DMS53 (cell line): ENCODE measurements at regions not wholly inside any gene's neighbourhood (a gene's known extent, or its start where the extent isn't known, plus 50 kb on each side); places are given as distances from the start of the nearest gene placed in this dataset.

ENCODE experiments used
- DNase-seq: peaks from one replicate; lab custom pipeline; 2025; lab: John Stamatoyannopoulos, UW

DNA sequence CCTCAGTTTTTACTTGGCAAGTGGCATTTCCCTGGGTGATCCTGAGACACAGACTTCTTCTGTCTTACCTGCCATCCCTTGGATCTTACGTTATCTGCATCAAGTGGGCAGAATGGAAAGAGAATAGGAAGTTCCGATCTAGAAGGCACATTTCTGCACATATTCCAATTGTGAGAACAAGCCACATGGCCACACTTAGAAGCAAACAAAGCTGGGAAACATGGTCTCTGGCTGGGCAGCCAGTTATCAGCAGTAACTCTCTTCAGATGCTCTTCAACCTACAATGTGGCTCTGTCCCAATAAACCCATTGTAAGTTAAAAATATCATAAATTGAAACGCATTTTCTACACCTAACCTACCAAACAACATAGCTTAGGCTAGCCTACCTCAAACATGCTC, 67.3 kb upstream of the CCN6 start:
- DNase-seq = no peak

GRCh38 chr6:111987295-111987694, 66.6 kb upstream of the CCN6 start:
- DNase-seq = peak; percentile 2

DNA sequence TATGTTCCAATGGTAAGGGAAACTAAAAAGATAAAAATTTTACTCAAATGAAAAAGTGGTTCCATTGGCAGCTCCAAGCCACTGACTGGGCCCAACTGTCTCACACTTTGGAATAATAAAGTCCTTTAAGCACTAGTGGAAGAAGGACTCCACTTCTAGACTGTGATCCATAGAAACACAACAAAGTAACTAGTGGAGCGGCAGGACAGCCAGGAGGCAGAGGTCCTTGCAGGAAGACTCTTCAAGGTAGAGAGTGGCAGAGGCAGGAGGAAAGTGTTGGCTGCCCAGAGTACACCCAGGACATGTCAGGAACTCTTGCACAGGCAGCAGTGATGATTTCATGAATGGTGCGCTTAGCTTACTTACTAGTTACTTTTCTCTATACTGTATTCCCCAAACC, 65.0 kb upstream of the CCN6 start:
- no peak for DNase-seq

DNA sequence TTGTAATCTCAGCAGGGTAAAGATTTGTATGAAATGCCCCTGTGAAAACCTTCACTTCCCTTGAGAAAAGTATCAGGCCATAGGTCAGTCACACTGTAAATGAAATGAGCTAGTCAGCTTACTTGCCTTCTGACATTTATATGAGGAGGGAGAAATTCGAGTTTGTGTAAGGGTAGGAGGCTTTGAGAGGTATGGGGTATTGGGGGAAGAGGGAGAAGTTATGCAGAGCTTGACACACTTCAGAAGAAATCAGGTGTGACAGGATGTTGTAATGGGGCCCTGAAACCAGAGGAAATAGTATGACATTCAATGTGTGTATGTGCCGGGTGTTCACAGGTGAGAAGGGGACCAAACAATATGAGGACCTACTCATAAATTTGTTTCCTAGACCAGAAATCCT, 64.2 kb upstream of the CCN6 start:
- peak; percentile 47 for DNase-seq

DNA sequence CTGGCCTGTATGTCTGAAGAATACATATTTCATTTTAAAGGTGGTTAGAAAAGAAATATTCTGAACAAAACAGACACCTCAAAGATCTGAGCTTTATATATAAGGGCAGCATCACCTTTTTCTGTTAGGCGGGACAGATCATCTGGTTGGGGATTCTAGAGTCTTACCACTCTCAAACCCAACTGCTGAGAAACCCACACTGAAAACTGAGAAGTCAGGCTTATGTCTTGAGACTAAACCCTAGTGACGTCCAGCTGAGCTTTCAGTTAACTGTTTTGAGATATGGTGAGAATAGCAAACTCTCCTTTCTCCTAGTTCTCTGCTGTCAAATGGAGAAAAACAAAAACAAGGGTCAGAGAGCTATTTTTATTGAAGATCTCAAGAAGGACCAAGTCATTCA, 63.7 kb upstream of the CCN6 start:
- no peak for DNase-seq

DNA sequence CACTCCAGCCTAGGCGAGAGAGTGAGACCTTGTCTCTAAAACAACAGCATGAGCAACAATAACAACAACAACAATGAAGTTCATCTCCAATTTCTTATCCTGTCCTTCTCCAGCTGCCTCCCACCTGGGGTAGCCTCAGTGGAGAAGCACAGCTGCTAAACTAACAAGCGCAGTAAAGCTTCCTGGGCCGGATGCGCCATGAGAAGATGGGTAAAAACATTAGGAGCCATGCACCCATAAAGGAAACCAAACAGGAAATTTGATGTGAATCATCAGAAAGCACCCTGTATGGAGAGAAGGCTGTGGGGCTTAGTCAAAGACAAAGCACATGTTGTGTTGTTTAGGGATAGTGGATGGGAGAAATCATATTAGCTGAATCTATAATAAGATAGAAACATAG, 61.1 kb upstream of the CCN6 start:
- DNase-seq = peak; percentile 16

DNA sequence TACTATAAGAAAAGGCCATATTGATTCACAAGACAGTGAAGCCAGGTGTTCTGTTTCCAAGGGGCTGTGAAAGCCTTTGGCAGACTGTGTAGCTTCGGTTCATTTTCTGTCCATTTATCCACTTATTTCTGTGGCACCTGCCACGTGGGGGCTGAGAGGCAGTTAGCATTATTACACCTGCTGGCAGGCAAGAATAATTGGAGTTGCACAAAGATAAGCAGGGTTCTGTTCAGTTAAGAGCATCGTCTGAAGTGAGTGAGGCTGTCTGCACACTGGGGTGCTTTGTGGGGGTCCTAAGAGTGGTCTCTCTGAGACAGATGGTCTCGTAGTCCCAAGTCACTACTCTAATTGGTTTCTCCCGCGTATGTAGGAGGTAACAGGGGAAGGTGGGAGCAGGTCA, 60.6 kb upstream of the CCN6 start:
- DNase-seq = no peak

GRCh38 chr6:111994791-111995190, 59.1 kb upstream of the CCN6 start:
- no peak for DNase-seq

GRCh38 chr6:111995404-111995803, 58.5 kb upstream of the CCN6 start:
- DNase-seq = no peak

GRCh38 chr6:111996144-111996865, 57.6 kb upstream of the CCN6 start:
- no peak for DNase-seq

GRCh38 chr6:111997078-111997852, 56.6 kb upstream of the CCN6 start:
- peak; percentile 85 for DNase-seq

GRCh38 chr6:111997853-111998208, 56.1 kb upstream of the CCN6 start:
- no peak for DNase-seq

DNA sequence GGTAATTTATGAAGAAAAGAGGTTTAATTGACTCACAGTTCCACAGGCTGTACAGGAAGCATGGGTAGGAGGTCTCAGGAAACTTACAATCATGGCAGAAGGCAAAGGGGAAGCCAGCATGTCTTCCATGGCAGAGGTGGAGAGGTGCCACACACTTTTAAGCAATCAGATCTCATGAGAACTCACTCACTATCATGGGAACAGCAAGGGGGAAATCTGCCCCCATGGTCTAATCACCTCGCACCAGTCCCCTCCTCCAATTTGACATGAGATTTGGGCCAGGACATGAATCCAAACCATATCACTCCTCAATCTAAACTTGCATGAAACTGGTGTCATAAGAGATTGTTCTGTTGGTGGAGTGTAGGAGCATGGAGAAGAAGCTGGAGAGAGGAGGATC, 51.6 kb upstream of the CCN6 start:
- DNase-seq = no peak
